Caco-2 (cell line): ENCODE measurements at regions not wholly inside any gene's neighbourhood (a gene's known extent, or its start where the extent isn't known, plus 50 kb on each side); places are given as distances from the start of the nearest gene placed in this dataset.

Source experiments
- BruUV-seq: library from RNA; stranded (reverse); fragments of 400-500 nt; replicated peaks from 2 replicates; lab custom pipeline; 2021; lab: Mats Ljungman, UMichigan
- CTCF ChIA-PET: fragments of 300-600 bp; sonication (Branson Sonifier 250); formaldehyde crosslinking; loops from one replicate; lab custom pipeline; 2022; ENCODE audit warnings: antibody characterized with exemption; lab: Charles Lee
- POLR2A ChIA-PET: fragments of 300-600 bp; sonication (Branson Sonifier 250); formaldehyde crosslinking; loops from one replicate; lab custom pipeline; 2022; ENCODE audit warnings: antibody characterized with exemption; lab: Charles Lee
- DNase-seq, 2 experiments: peaks; one replicate each; pipeline versions ENCODE4 v3.0.0 to v3.0.0-alpha.2; 2020 to 2022
- H3K27me3 ChIP-seq: replicated peaks from 2 replicates; pipeline ENCODE4 v1.6.0; 2011; ENCODE audit warnings: low read length; ENCODE audit not compliant: control insufficient read depth, insufficient read depth
- H3K36me3 ChIP-seq: 2 replicates; pipeline ENCODE4 v1.5.1; 2011; ENCODE audit warnings: low read length; ENCODE audit not compliant: control insufficient read depth, insufficient read depth
- H3K4me1 ChIP-seq: fragments of 250-450 bp; sonication (Bioruptor Pico); 2 replicates; pipeline ENCODE4 v1.5.1; 2020; ENCODE audit warnings: mild to moderate bottlenecking
- H3K4me3 ChIP-seq: 2 replicates; pipeline ENCODE4 v1.5.1; 2011; ENCODE audit warnings: low read depth, mild to moderate bottlenecking, control low read depth, low read length
- H3K9me3 ChIP-seq: fragments of 250-450 bp; sonication (Bioruptor Pico); 2 replicates; pipeline ENCODE4 v1.5.1; 2020; ENCODE audit warnings: mild to moderate bottlenecking, moderate library complexity
- H3K27ac Mint-ChIP-seq: one replicate; pipeline ENCODE4 v1.8.0; 2022; ENCODE audit warnings: mixed read lengths; ENCODE audit not compliant: unreplicated experiment
- H3K27me3 Mint-ChIP-seq: one replicate; pipeline ENCODE4 v1.8.0; 2022; ENCODE audit warnings: mixed read lengths; ENCODE audit not compliant: insufficient read depth, unreplicated experiment
- H3K36me3 Mint-ChIP-seq: one replicate; pipeline ENCODE4 v1.8.0; 2022; ENCODE audit warnings: mild to moderate bottlenecking, mixed read lengths; ENCODE audit not compliant: insufficient read depth, unreplicated experiment
- H3K4me1 Mint-ChIP-seq: one replicate; pipeline ENCODE4 v1.8.0; 2022; ENCODE audit warnings: low read depth, mixed read lengths; ENCODE audit not compliant: unreplicated experiment
- H3K4me3 Mint-ChIP-seq: one replicate; pipeline ENCODE4 v1.8.0; 2022; ENCODE audit warnings: mild to moderate bottlenecking, moderate library complexity, mixed read lengths; ENCODE audit not compliant: unreplicated experiment
- H3K9me3 Mint-ChIP-seq: one replicate; pipeline ENCODE4 v1.8.0; 2022; ENCODE audit warnings: mixed read lengths; ENCODE audit not compliant: unreplicated experiment
- CTCF ChIP-seq, 2 experiments: fragments of 200-600 bp in 1 of 2; IDR thresholded peaks; 1 replicate in 1 of 2; 2 replicates in 1 of 2; pipeline versions ENCODE4 v1.5.1 to v1.8.0; 2011 to 2022; ENCODE audit warnings: antibody characterized with exemption in 1 of 2, control low read depth in 1 of 2, inconsistent platforms in 1 of 2, low read depth in 1 of 2, low read length in 1 of 2, mild to moderate bottlenecking in 1 of 2, moderate library complexity in 1 of 2; ENCODE audit not compliant: insufficient read depth in 1 of 2, severe bottlenecking in 1 of 2, unreplicated experiment in 1 of 2
- intact Hi-C: fragments of 100-400 bp; cut with micrococcal nuclease; formaldehyde crosslinking; loops from one replicate; pipeline ENCODE4 v1.10.0; 2022; ENCODE audit not compliant: unreplicated experiment

- no peaks in the 10 kb centered on the region for H3K9me3 ChIP-seq
- ChIA-PET POLR2A (no interaction called here), CTCF (no interaction called here)
- H3K4me3 Mint-ChIP-seq: no peak overlapping the region
- no peaks in the 10 kb centered on the region for H3K4me1 Mint-ChIP-seq
- no peaks in the 10 kb centered on the region for H3K36me3 ChIP-seq
- no peaks in the 10 kb centered on the region for H3K27me3 ChIP-seq
- no peak overlapping the region for H3K4me3 ChIP-seq
- no peaks in the 10 kb centered on the region for H3K4me1 ChIP-seq
- DNase-seq: no peak
- H3K27me3 Mint-ChIP-seq: peaks cover 5% of the 10 kb centered on the region
- no peak overlapping the region for H3K27ac Mint-ChIP-seq
- TF ChIP-seq CTCF (IDR thresholded peaks at IDR 0.05; ENCODE audit: insufficient read depth in 1 of 2, low read depth in 1 of 2, low read length in 1 of 2, severe bottlenecking in 1 of 2, unreplicated experiment in 1 of 2): no peak
- H3K36me3 Mint-ChIP-seq: no peaks in the 10 kb centered on the region
- intact Hi-C loops: no loop called here
- no peaks in the 10 kb centered on the region for H3K9me3 Mint-ChIP-seq
- no TSS peak for BruUV-seq
Measured at GRCh38 chr4:59393780-59394179, 1806.3 kb upstream of the ADGRL3 start.

- Mint-ChIP-seq H3K36me3 (no peaks in the 10 kb centered on the region), H3K27me3 (peaks cover 2% of the 10 kb centered on the region), H3K4me3 (no peak overlapping the region), H3K9me3 (no peaks in the 10 kb centered on the region), H3K4me1 (no peaks in the 10 kb centered on the region), H3K27ac (no peak overlapping the region)
- CTCF ChIA-PET: no interaction called here
- intact Hi-C loops: no loop called here
- Histone ChIP-seq H3K36me3 (no peaks in the 10 kb centered on the region), H3K4me1 (no peaks in the 10 kb centered on the region), H3K4me3 (no peak overlapping the region), H3K9me3 (no peaks in the 10 kb centered on the region), H3K27me3 (no peaks in the 10 kb centered on the region)
- TF ChIP-seq CTCF (IDR thresholded peaks at IDR 0.05; ENCODE audit: insufficient read depth in 1 of 2, low read depth in 1 of 2, low read length in 1 of 2, severe bottlenecking in 1 of 2, unreplicated experiment in 1 of 2): no peak
- POLR2A ChIA-PET: no interaction called here
- BruUV-seq: no TSS peak
- DNase-seq: no peak
Measured at GRCh38 chr4:59400334-59400733, 1799.8 kb upstream of the ADGRL3 start.

DNA sequence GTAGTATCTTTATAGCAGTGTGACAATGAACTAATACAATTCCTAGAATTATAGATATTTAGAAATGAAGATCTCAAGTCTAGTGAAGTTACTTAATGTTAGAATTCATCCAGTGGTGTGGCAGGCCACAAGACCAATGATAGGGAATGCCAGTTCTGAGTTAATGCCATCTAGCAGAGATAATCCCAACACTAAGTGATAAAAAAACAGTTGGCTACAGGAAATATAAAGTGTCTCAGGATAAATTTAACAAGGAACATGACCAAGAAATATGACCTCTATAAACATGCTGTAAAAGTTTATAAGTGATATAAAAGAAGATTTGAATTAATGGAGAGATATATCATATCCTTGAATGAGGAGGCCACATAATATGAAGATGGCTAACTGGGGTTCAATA lies 1790.5 kb upstream of the ADGRL3 start:
- Histone ChIP-seq H3K9me3 (no peaks in the 10 kb centered on the region), H3K36me3 (no peaks in the 10 kb centered on the region), H3K4me3 (no peak overlapping the region), H3K27me3 (no peaks in the 10 kb centered on the region), H3K4me1 (no peaks in the 10 kb centered on the region)
- Mint-ChIP-seq H3K4me3 (no peak overlapping the region), H3K4me1 (no peaks in the 10 kb centered on the region), H3K36me3 (no peaks in the 10 kb centered on the region), H3K27me3 (no peaks in the 10 kb centered on the region), H3K9me3 (no peaks in the 10 kb centered on the region), H3K27ac (no peak overlapping the region)
- ChIA-PET CTCF (no interaction called here), POLR2A (no interaction called here)
- no peak for TF ChIP-seq CTCF (IDR thresholded peaks at IDR 0.05; ENCODE audit: insufficient read depth in 1 of 2, low read depth in 1 of 2, low read length in 1 of 2, severe bottlenecking in 1 of 2, unreplicated experiment in 1 of 2)
- BruUV-seq: no TSS peak
- no peak for DNase-seq
- intact Hi-C loops: no loop called here
